ENCODE measurements at regions not wholly inside any gene's neighbourhood (a gene's known extent, or its start where the extent isn't known, plus 50 kb on each side); places are given as distances from the start of the nearest gene placed in this dataset.

DNA sequence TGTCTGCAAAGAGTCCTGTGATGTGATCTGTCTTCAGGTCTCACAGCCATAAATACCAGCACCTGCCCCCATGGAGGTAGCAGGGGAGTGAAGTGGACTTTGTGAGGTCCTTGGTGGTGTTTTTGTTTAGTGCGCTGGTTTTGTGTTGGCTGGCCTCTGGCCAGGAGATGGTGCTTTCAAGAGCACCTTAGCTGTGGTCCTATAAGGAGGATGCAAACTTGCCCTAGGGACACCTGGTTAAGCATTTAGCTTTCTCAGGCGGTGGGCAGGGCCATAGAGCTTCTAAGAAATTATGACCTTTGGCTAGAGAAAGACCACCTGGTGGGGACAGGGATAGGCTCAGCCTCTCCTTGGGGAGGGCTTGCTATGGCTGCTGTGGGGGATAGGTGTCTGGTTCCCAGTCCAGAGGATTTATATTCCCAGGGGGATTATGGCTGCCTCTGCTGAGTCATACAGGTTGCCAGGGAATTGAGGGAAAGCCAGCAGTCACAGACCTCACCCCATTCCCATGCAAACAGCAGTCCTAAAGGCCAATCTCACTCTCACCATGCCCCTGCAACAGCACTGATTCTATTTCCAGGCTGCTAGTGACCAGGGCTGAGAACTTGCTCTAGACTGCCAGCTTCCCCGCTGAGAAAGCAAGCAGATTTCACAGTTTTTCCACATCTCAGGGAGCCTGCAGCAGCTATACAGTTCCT is 259.3 kb downstream of the TFAP2B start:
- Mint-ChIP-seq H3K4me3 (no peak overlapping the region), H3K4me1 (no peaks in the 10 kb centered on the region), H3K9me3 (ENCODE audit: low read depth) (no peaks in the 10 kb centered on the region), H3K27ac (no peak overlapping the region), H3K36me3 (no peaks in the 10 kb centered on the region), H3K27me3 (no peaks in the 10 kb centered on the region)
- DNase-seq (no peak), ATAC-seq (no peak)
- CTCF ChIA-PET, result no interaction called here

DNA sequence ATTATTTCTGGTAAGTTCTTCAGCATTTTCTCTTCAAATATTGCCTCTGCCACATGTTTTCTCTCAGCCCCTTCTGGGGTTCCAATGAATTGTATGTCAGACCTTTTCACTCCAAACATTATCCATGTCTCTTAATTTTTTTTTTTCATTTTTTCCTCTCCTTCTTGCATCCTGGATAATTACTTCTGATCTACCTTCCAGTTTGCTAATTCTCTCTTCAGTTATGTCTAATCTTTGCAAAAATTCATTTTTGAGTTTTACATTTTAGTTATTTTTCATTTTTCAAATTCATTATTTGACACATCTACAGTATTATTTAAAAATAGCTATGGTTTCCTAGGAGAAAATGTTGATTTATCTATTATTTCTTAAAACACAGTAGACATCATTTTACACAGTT is 271.7 kb downstream of the TFAP2B start:
- no peak for ATAC-seq
- CTCF ChIA-PET, result no interaction called here
- no peak overlapping the region for H3K27ac Mint-ChIP-seq

DNA sequence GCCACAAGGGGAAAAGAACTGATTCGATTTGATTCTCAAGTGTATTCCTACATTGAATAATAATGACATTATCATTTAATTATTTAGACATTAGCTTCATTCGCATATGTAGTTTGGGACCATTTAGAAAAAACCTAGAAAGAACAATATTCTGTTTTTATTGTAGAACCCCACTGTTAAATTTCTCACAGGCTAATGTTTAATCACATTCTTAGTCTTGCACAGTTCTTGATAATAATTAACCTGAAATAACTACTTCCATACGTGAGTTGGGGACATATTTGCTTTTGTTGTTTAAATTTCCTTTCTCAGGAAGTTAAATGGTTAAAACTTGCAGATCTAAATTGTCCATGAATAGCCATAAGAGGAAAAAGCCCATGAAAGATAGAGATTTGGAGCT is 275.2 kb downstream of the TFAP2B start:
- Mint-ChIP-seq H3K27me3 (no peaks in the 10 kb centered on the region), H3K27ac (no peak overlapping the region), H3K9me3 (ENCODE audit: low read depth) (peaks cover 5% of the 10 kb centered on the region), H3K4me1 (no peaks in the 10 kb centered on the region), H3K36me3 (no peaks in the 10 kb centered on the region), H3K4me3 (no peak overlapping the region)
- ATAC-seq, result no peak
- no peak for DNase-seq
- CTCF ChIA-PET, result no interaction called here

More for the DNA sequence above, 271.7 kb downstream of the TFAP2B start:
- Mint-ChIP-seq H3K4me3 (no peak overlapping the region), H3K27me3 (no peaks in the 10 kb centered on the region), H3K36me3 (no peaks in the 10 kb centered on the region), H3K4me1 (no peaks in the 10 kb centered on the region), H3K9me3 (ENCODE audit: low read depth) (peaks cover 3% of the 10 kb centered on the region)
- DNase-seq, result no peak

DNA sequence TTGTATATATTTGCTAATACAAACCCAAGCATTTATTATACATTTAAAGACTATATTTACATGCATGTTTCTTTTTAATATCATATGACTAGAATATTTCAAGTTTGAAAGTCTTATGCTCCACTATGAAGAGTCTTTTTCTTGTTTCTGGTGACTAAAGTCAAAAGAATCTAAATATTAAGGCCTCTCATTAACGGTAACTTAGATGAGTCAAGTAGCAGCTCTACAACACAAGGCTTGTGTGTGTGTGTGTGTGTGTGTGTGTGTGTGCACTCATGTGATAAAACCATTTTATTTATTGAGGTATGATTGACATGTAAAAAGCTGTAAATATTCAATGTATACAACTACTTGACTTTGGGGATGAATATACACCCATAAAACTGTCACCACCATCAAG is 275.6 kb downstream of the TFAP2B start:
- CTCF ChIA-PET, result no interaction called here
- ATAC-seq (no peak), DNase-seq (no peak)
- H3K27me3 Mint-ChIP-seq, result no peaks in the 10 kb centered on the region
- H3K27ac Mint-ChIP-seq, result no peak overlapping the region
- H3K4me3 Mint-ChIP-seq, result no peak overlapping the region
- no peaks in the 10 kb centered on the region for H3K36me3 Mint-ChIP-seq
- H3K4me1 Mint-ChIP-seq, result no peaks in the 10 kb centered on the region
- peaks cover 5% of the 10 kb centered on the region for H3K9me3 Mint-ChIP-seq (ENCODE audit: low read depth)

DNA sequence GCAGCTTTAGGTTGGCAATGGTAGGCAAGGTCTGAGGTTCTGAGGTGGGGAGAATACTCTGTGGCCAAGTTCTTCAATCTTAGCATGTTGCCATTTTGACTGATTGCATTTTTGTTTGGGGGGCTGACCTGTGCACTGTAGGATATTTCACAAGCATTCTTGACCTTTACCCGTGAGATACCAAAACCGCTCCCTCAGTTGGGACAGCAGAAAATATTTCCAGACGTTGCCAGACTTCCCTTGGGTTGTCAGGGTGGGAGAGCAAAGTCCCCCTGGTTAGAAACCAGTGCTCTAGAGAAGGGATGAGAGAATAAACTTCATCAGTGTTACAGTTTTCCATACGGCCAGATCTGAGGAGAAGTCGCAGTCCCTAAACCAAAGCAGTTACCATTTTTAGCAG is 279.6 kb downstream of the TFAP2B start:
- no peak overlapping the region for H3K4me3 Mint-ChIP-seq
- no peak overlapping the region for H3K27ac Mint-ChIP-seq
- ATAC-seq (no peak), DNase-seq (no peak)
- CTCF ChIA-PET, result no interaction called here
- H3K9me3 Mint-ChIP-seq (ENCODE audit: low read depth), result peaks cover 5% of the 10 kb centered on the region
- no peaks in the 10 kb centered on the region for H3K36me3 Mint-ChIP-seq
- H3K4me1 Mint-ChIP-seq, result no peaks in the 10 kb centered on the region
- H3K27me3 Mint-ChIP-seq, result no peaks in the 10 kb centered on the region

- Mint-ChIP-seq H3K36me3 (no peaks in the 10 kb centered on the region), H3K27ac (no peak overlapping the region), H3K4me1 (no peaks in the 10 kb centered on the region), H3K9me3 (ENCODE audit: low read depth) (peaks cover 5% of the 10 kb centered on the region), H3K27me3 (no peaks in the 10 kb centered on the region), H3K4me3 (no peak overlapping the region)
- DNase-seq (no peak), ATAC-seq (no peak)
- CTCF ChIA-PET, result no interaction called here
These were observed 280.1 kb downstream of the TFAP2B start for GRCh38 chr6:51098791-51099190.

DNA sequence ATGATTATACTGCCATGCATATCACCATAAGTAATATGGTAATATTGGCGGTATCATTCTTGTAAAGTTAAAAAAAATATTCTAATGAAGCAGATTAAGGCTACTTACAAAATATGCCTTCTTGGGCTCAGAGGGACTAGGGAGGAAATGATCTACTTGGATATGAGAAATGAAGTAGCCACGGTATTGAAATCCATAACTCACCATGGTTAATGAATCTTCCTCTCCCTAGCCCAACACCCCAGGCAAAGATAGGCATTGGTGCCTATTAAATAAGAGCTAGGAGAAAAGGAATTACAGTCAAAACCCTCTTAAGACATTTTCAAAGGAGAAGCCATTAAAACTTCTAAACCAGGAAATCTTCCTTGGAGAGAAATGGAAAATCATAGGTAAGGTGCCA is 280.5 kb downstream of the TFAP2B start:
- Mint-ChIP-seq H3K4me3 (no peak overlapping the region), H3K9me3 (ENCODE audit: low read depth) (peaks cover 5% of the 10 kb centered on the region), H3K36me3 (no peaks in the 10 kb centered on the region), H3K27ac (no peak overlapping the region), H3K4me1 (no peaks in the 10 kb centered on the region), H3K27me3 (no peaks in the 10 kb centered on the region)
- ATAC-seq, result no peak
- CTCF ChIA-PET, result no interaction called here
- DNase-seq, result no peak

GRCh38 chr6:51105357-51105756 is 286.7 kb downstream of the TFAP2B start:
- no peaks in the 10 kb centered on the region for H3K36me3 Mint-ChIP-seq
- ATAC-seq (no peak), DNase-seq (no peak)
- peaks cover 9% of the 10 kb centered on the region for H3K9me3 Mint-ChIP-seq (ENCODE audit: low read depth)
- CTCF ChIA-PET, result no interaction called here
- no peaks in the 10 kb centered on the region for H3K27me3 Mint-ChIP-seq
- no peak overlapping the region for H3K4me3 Mint-ChIP-seq
- H3K4me1 Mint-ChIP-seq, result no peaks in the 10 kb centered on the region
- no peak overlapping the region for H3K27ac Mint-ChIP-seq

- CTCF ChIA-PET, result no interaction called here
These were observed 289.1 kb downstream of the TFAP2B start for GRCh38 chr6:51107769-51108203.

DNA sequence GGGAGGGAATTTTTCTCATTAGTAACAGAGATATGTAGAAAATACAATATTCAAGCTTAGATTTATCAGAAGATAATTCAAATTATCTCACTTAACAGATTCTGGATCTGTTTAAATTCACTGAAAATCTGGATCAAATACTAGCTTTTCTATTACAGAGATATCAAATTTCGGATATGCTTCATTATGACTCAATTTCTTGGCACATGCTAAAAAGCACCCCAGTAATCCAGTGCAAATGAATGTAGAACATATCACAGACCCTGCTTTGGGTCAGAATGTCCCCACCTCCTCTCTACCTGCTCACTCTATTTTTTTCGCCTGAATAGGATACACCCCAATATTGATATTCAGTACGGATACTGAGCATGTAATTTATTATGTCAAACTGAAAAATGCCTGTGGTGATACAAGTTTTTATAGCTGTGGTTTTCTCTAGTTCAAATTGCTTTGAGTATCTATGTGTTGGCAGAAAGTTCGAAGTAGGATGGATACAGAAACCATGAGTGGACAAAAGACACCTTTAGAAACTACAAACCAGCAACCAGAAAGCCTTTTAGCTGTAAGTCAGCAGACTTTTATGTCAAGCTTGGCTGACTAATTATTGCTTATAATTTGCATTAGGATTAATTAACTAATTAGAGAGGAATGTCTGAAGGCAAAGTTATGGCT is 290.0 kb downstream of the TFAP2B start:
- peaks cover 9% of the 10 kb centered on the region for H3K9me3 Mint-ChIP-seq (ENCODE audit: low read depth)
- no peak overlapping the region for H3K4me3 Mint-ChIP-seq
- no peak for DNase-seq
- no peak for ATAC-seq
- no peaks in the 10 kb centered on the region for H3K27me3 Mint-ChIP-seq
- H3K4me1 Mint-ChIP-seq, result no peaks in the 10 kb centered on the region
- no peaks in the 10 kb centered on the region for H3K36me3 Mint-ChIP-seq
- CTCF ChIA-PET, result no interaction called here
- no peak overlapping the region for H3K27ac Mint-ChIP-seq

More at GRCh38 chr6:51107769-51108203, 289.1 kb downstream of the TFAP2B start:
- H3K9me3 Mint-ChIP-seq (ENCODE audit: low read depth), result peaks cover 9% of the 10 kb centered on the region
- DNase-seq (no peak), ATAC-seq (no peak)
- no peaks in the 10 kb centered on the region for H3K4me1 Mint-ChIP-seq
- H3K27ac Mint-ChIP-seq, result no peak overlapping the region
- H3K36me3 Mint-ChIP-seq, result no peaks in the 10 kb centered on the region
- H3K4me3 Mint-ChIP-seq, result no peak overlapping the region
- H3K27me3 Mint-ChIP-seq, result no peaks in the 10 kb centered on the region

GRCh38 chr6:51112731-51113130 is 294.1 kb downstream of the TFAP2B start:
- Mint-ChIP-seq H3K9me3 (ENCODE audit: low read depth) (peaks cover 5% of the 10 kb centered on the region), H3K27me3 (no peaks in the 10 kb centered on the region), H3K4me3 (no peak overlapping the region), H3K36me3 (no peaks in the 10 kb centered on the region), H3K4me1 (no peaks in the 10 kb centered on the region), H3K27ac (no peak overlapping the region)
- no peak for DNase-seq
- no peak for ATAC-seq
- CTCF ChIA-PET, result no interaction called here

GRCh38 chr6:51116723-51117122 is 298.1 kb downstream of the TFAP2B start:
- CTCF ChIA-PET, result no interaction called here
- Mint-ChIP-seq H3K36me3 (no peaks in the 10 kb centered on the region), H3K27me3 (no peaks in the 10 kb centered on the region), H3K4me1 (no peaks in the 10 kb centered on the region), H3K27ac (no peak overlapping the region), H3K4me3 (no peak overlapping the region), H3K9me3 (ENCODE audit: low read depth) (peaks cover 5% of the 10 kb centered on the region)
- no peak for ATAC-seq
- no peak for DNase-seq

GRCh38 chr6:51118792-51119191 is 300.1 kb downstream of the TFAP2B start:
- DNase-seq (no peak), ATAC-seq (no peak)
- Mint-ChIP-seq H3K9me3 (ENCODE audit: low read depth) (peaks cover 5% of the 10 kb centered on the region), H3K4me1 (no peaks in the 10 kb centered on the region), H3K27me3 (no peaks in the 10 kb centered on the region), H3K4me3 (no peak overlapping the region), H3K36me3 (no peaks in the 10 kb centered on the region), H3K27ac (no peak overlapping the region)
- CTCF ChIA-PET, result no interaction called here

GRCh38 chr6:51120016-51120415 is 301.3 kb downstream of the TFAP2B start:
- Mint-ChIP-seq H3K4me1 (no peaks in the 10 kb centered on the region), H3K9me3 (ENCODE audit: low read depth) (peaks cover 5% of the 10 kb centered on the region), H3K27me3 (no peaks in the 10 kb centered on the region), H3K27ac (no peak overlapping the region), H3K36me3 (no peaks in the 10 kb centered on the region), H3K4me3 (no peak overlapping the region)
- DNase-seq (no peak), ATAC-seq (no peak)
- CTCF ChIA-PET, result no interaction called here

Data from activated CD8-positive, alpha-beta memory T cell treated with anti-CD3 and anti-CD28 coated beads, Interleukin-2, amount 10 ng/mL, durations not matched to agents 7 days and 5 days (primary cell).